GM23338 (cell line): ENCODE measurements at regions not wholly inside any gene's neighbourhood (a gene's known extent, or its start where the extent isn't known, plus 50 kb on each side); places are given as distances from the start of the nearest gene placed in this dataset.
A peak's percentile ranks its signal among the peaks of the same experiment; 100 is the strongest.
"Not testable (repeated sequence)": the region's sequence is repeated elsewhere in the genome, so short reads cannot be mapped to it uniquely, and the experiment has no call there.

Experiments
- ATAC-seq: fragments of 200-7000 bp; cut with Tn5 transposase; 3 replicates; pipeline ENCODE4 v1.9.1; 2020
- DNase-seq: peaks from one replicate; pipeline ENCODE4 v3.0.0-alpha.2; 2015; ENCODE audit warnings: low spot score
- H2AFZ ChIP-seq: fragments of 200-600 bp; sonication (generic); 2 replicates; pipeline ENCODE4 v1.8.0; 2016; ENCODE audit warnings: antibody characterized with exemption, mild to moderate bottlenecking, moderate library complexity
- H3F3A ChIP-seq: fragments of 200-600 bp; sonication (generic); replicated peaks from 2 replicates; pipeline ENCODE4 v1.8.0; 2017; ENCODE audit warnings: antibody characterized with exemption, mixed run types, low read depth
- H3K27ac ChIP-seq: fragments of 200-600 bp; sonication (generic); 2 replicates; pipeline ENCODE4 v1.6.1; 2016; ENCODE audit warnings: low read depth
- H3K27me3 ChIP-seq: fragments of 200-600 bp; sonication (generic); 2 replicates; pipeline ENCODE4 v1.8.0; 2016; ENCODE audit warnings: mild to moderate bottlenecking, mixed run types, moderate library complexity; ENCODE audit not compliant: insufficient read depth
- H3K36me3 ChIP-seq: fragments of 200-600 bp; sonication (generic); 2 replicates; pipeline ENCODE4 v1.8.0; 2016; ENCODE audit warnings: mild to moderate bottlenecking; ENCODE audit not compliant: insufficient read depth
- H3K4me1 ChIP-seq: fragments of 200-600 bp; sonication (generic); 2 replicates; pipeline ENCODE4 v1.8.0; 2016; ENCODE audit warnings: mild to moderate bottlenecking, moderate library complexity; ENCODE audit not compliant: insufficient read depth
- H3K4me2 ChIP-seq: fragments of 200-600 bp; sonication (generic); 2 replicates; pipeline ENCODE4 v1.7.1; 2017; ENCODE audit warnings: mixed run types
- H3K4me3 ChIP-seq: fragments of 200-600 bp; sonication (generic); 2 replicates; pipeline ENCODE4 v1.6.1; 2016; ENCODE audit warnings: mixed run types
- H3K79me2 ChIP-seq: fragments of 200-600 bp; sonication (generic); replicated peaks from 2 replicates; pipeline ENCODE4 v1.8.0; 2017; ENCODE audit warnings: mild to moderate bottlenecking; ENCODE audit not compliant: insufficient read depth
- H3K9me2 ChIP-seq: fragments of 200-600 bp; sonication (generic); 2 replicates; pipeline ENCODE4 v1.8.0; 2017; ENCODE audit not compliant: insufficient read depth
- H4K20me1 ChIP-seq: fragments of 200-600 bp; sonication (generic); replicated peaks from 2 replicates; pipeline ENCODE4 v1.8.0; 2017; ENCODE audit warnings: mild to moderate bottlenecking; ENCODE audit not compliant: insufficient read depth
- H3K27ac Mint-ChIP-seq: 2 replicates; pipeline ENCODE4 v1.8.0; 2020; ENCODE audit warnings: inconsistent platforms, mild to moderate bottlenecking, moderate library complexity, mixed read lengths
- H3K27me3 Mint-ChIP-seq: 3 replicates; pipeline ENCODE4 v1.8.0; 2022; ENCODE audit warnings: low read depth, mild to moderate bottlenecking, moderate library complexity, mixed read lengths, inconsistent platforms; ENCODE audit not compliant: insufficient read depth, poor library complexity
- H3K36me3 Mint-ChIP-seq: 3 replicates; pipeline ENCODE4 v1.8.0; 2021; ENCODE audit warnings: low read depth, mild to moderate bottlenecking, inconsistent platforms, moderate library complexity, mixed read lengths
- H3K4me1 Mint-ChIP-seq: 3 replicates; pipeline ENCODE4 v1.8.0; 2020; ENCODE audit warnings: mild to moderate bottlenecking, inconsistent platforms, mixed read lengths
- H3K4me3 Mint-ChIP-seq: 3 replicates; pipeline ENCODE4 v1.8.0; 2021; ENCODE audit warnings: moderate library complexity, mild to moderate bottlenecking, inconsistent platforms, mixed read lengths
- H3K9me3 Mint-ChIP-seq: 3 replicates; pipeline ENCODE4 v1.8.0; 2020; ENCODE audit warnings: moderate library complexity, mild to moderate bottlenecking, inconsistent platforms, mixed read lengths
- CREB1 ChIP-seq: fragments of 250-450 bp; sonication (Bioruptor Pico); IDR thresholded peaks from 2 replicates; pipeline ENCODE4 v1.5.0; 2020; ENCODE audit warnings: low read depth, mild to moderate bottlenecking, moderate library complexity
- CTCF ChIP-seq, 2 experiments: fragments of 200-600 bp in 1 of 2; sonication (generic) in 1 of 2; conservative IDR thresholded peaks; 2 replicates each; pipeline versions ENCODE4 v1.5.1 to v1.6.1; 2016 to 2017; ENCODE audit warnings: antibody characterized with exemption in 2 of 2, low read depth in 2 of 2, mild to moderate bottlenecking in 2 of 2, moderate library complexity in 1 of 2
- STAT1 ChIP-seq: IDR thresholded peaks from one replicate; pipeline ENCODE4 v1.6.1; 2016; ENCODE audit warnings: antibody characterized with exemption; ENCODE audit not compliant: unreplicated experiment
- ZNF462 ChIP-seq: fragments of 250-450 bp; sonication (Bioruptor Pico); IDR thresholded peaks from 2 replicates; pipeline ENCODE4 v1.5.0; 2020; ENCODE audit warnings: mild to moderate bottlenecking, moderate library complexity

DNA sequence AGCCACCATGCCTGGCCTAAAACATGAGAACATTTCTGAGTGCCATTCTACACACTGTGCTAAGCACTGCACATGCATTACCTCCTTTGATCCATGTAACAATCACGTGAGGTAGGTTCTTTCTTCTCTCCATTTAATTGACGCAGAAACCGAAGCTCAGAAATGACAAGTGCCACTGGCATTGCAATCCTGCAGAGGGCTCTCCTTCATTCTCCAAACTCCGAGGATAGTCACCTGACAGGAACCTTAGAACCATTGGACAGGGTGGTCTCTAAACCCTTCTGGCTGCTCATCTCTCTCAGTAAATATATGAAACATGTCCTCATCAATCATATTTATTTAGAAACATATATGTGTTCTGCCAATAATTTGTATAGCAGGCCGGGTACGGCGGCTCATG lies 167.1 kb upstream of the JUN start:
- Histone ChIP-seq H3K79me2 (no peaks in the 10 kb centered on the region), H3K4me1 (no peaks in the 10 kb centered on the region), H3K4me2 (no peak overlapping the region), H3K36me3 (no peaks in the 10 kb centered on the region), H3K4me3 (no peak overlapping the region), H2AFZ (no peak overlapping the region), H3F3A (no peaks in the 10 kb centered on the region), H3K9me2 (peaks cover 6% of the 10 kb centered on the region), H3K27ac (no peak overlapping the region), H4K20me1 (no peaks in the 10 kb centered on the region), H3K27me3 (no peaks in the 10 kb centered on the region)
- H3K27me3 Mint-ChIP-seq, result peaks cover under 1% of the 10 kb centered on the region
- TF ChIP-seq STAT1 (no peak), ZNF462 (no peak), CREB1 (CRISPR knock-in tag) (no peak), CTCF (conservative IDR thresholded peaks at IDR 0.05; ENCODE audit: low read depth in 2 of 2) (peak; percentile 39 to 70)
- H3K9me3 Mint-ChIP-seq, result peaks cover 10% of the 10 kb centered on the region; the same call in 2 of the 3 replicates
- H3K4me1 Mint-ChIP-seq, result no peaks in the 10 kb centered on the region
- DNase-seq (peak; percentile 48), ATAC-seq (no peak)
- H3K36me3 Mint-ChIP-seq, result no peaks in the 10 kb centered on the region; the same call in 1 of the 3 replicates
- H3K4me3 Mint-ChIP-seq, result no peak overlapping the region
- no peak overlapping the region for H3K27ac Mint-ChIP-seq

- H3K4me3 ChIP-seq, H3K27ac ChIP-seq, H3F3A ChIP-seq, H3K4me2 ChIP-seq, H3K4me1 Mint-ChIP-seq, DNase-seq, H3K4me1 ChIP-seq, H2AFZ ChIP-seq, H3K27ac Mint-ChIP-seq, H3K27me3 Mint-ChIP-seq, H3K79me2 ChIP-seq, H3K27me3 ChIP-seq, H3K4me3 Mint-ChIP-seq, H3K9me2 ChIP-seq, H4K20me1 ChIP-seq, ATAC-seq, H3K36me3 ChIP-seq: not testable (repeated sequence)
- peaks cover 33% of the 10 kb centered on the region for H3K9me3 Mint-ChIP-seq
- H3K36me3 Mint-ChIP-seq, result peaks cover 18% of the 10 kb centered on the region
Measured at GRCh38 chr1:58953951-58954350, 170.1 kb upstream of the JUN start.

GRCh38 chr1:58963287-58963686 lies 179.4 kb upstream of the JUN start:
- not testable (repeated sequence) for H3K4me3 Mint-ChIP-seq, H3K4me3 ChIP-seq, H3K27me3 Mint-ChIP-seq, H4K20me1 ChIP-seq, H3K4me2 ChIP-seq, DNase-seq, H3K4me1 ChIP-seq, H3K27ac Mint-ChIP-seq, H3F3A ChIP-seq, H3K9me2 ChIP-seq, H3K36me3 ChIP-seq, H2AFZ ChIP-seq, H3K27me3 ChIP-seq, H3K79me2 ChIP-seq, ATAC-seq, H3K4me1 Mint-ChIP-seq, H3K27ac ChIP-seq
- peaks cover 14% of the 10 kb centered on the region; the same call in 2 of the 3 replicates for H3K36me3 Mint-ChIP-seq
- peaks cover 14% of the 10 kb centered on the region for H3K9me3 Mint-ChIP-seq
